Right ventricle myocardium superior (tissue), 1 donor: ENCODE measurements at regions not wholly inside any gene's neighbourhood (a gene's known extent, or its start where the extent isn't known, plus 50 kb on each side); places are given as distances from the start of the nearest gene placed in this dataset.

ENCODE experiments used
- ATAC-seq: fragments of 200-7000 bp; cut with Tn5 transposase; one replicate; pipeline ENCODE4 v1.9.1; 2020; ENCODE audit warnings: mild to moderate bottlenecking; ENCODE audit not compliant: poor library complexity
- DNase-seq: peaks from one replicate; pipeline ENCODE4 v3.0.0-alpha.2; 2020
- intact Hi-C: fragments of 100-400 bp; cut with DNase I; formaldehyde crosslinking; loops from one replicate; pipeline ENCODE4 v1.11.2; 2022
- donor health status: DM: no; HTN: yes; CAD: no; lungs with severe emphysema.

DNA sequence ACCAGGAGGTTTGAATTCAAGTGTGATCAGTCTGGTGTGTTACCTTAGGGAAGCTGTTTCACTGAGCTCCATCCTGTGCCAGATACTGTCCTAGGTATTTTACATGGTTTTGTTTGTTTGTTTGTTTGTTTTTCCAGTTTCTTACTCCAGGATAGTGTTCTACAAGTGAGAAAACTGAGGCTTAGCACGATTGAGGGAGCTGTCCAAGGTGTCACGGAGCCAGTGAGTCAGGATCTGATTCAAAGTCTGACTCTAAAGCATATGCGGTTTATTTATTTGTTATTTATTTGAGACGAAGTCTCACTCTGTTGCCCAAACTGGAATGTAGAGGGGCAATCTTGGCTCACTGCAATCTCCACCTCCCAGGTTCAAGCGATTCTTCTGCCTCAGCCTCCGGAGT is 79.7 kb upstream of the GNG2 start:
- no peak for ATAC-seq
- DNase-seq, result no peak
- intact Hi-C loops, result no loop called here

DNA sequence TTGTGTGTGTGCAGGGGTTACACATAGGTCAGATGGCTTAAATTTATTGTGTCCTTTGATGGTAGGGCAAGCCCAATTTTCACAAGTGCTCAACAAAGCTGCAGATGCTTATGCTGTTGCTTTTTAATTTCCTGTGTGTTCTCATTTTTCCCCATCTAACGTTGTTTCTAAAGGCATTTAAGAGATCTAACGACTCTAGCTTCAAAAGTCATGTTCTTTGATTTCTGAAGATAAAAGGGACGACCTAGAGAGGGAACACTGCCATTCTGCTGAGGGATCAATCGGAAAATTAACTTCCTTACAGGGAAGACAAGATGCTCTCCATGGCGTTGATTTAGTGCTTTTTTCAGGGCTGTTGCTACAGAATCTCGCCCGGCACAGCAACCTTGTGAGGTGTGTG is 79.0 kb upstream of the GNG2 start:
- ATAC-seq, result no peak
- intact Hi-C loops, result no loop called here

DNA sequence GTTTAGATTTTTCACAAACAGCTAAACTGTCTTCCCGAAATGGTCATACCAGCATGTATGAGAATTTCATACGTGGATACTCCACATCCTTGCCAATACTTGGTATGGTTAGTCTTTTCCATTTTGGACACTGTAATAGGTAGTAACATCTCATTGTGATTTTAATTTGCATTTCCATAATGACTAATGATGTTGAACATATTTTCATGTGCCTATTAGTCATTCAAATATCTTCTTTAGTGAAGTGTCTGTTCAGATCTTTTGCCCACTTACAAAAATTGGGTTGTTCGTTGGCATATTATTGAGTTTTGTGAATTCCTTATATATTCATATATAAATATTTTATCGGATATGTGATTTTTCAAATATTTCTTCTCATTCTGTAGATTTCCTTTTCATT is 78.0 kb upstream of the GNG2 start:
- intact Hi-C loops, result no loop called here
- no peak for DNase-seq
- no peak for ATAC-seq

More for the DNA sequence above, 79.0 kb upstream of the GNG2 start:
- DNase-seq, result no peak

DNA sequence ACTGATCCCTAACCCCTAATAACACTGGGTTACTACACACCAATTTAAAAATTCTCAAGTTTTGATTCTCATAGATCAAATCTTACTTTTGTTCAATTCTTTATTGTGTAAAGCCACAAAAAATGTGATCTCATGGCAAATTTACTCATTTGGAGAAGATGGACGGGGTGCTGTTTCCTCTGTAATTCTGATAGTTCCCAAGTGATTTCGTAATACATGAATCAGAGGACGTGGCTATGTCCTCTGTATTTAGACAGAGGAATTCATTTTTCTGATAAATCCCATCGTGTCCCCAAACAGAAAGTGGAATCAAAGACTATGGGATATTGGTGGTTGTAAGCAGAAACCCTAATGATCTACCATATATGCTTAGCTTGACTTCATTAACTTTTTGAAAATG is 76.6 kb upstream of the GNG2 start:
- ATAC-seq (peak; percentile 48), DNase-seq (no peak)
- intact Hi-C loops, result no loop called here

DNA sequence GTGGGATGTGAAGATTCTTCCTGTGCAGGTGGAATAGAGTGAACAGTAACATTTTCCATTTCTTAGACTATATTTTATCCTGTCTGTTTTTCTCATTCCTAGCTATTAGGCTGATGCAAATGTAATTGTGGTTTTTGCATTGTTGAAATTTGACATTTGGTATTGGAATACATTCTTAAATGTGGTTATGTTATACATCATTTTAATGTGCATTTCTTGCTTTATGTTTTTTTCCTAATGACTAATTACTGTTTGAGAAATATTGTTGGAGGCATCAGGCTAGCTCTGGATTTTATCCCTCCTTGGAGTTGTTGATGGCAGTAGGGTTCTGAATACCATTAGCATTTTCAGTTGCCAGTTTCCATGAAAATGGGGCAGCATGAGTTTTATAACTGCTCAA is 75.9 kb upstream of the GNG2 start:
- DNase-seq (no peak), ATAC-seq (no peak)
- intact Hi-C loops, result no loop called here

DNA sequence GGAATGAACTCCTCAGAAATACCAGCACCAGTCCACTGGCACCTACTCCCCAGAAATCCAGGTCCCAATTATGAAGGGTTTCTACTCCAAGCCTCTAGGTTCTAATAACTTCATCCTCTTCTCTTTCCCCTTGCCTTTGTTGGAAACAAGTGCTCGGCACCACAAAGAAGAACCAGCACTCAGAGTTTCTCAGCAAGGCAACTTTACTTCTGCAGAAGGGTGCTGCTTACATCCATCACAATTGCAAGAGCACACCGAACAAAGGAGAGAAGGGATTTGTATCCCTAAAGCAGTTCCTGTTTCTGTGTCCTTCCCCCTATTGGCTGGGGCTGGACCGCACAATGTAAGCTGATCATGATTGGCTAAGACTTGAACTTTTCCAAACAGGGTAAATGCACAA is 74.2 kb upstream of the GNG2 start:
- intact Hi-C loops, result no loop called here
- DNase-seq (no peak), ATAC-seq (no peak)

DNA sequence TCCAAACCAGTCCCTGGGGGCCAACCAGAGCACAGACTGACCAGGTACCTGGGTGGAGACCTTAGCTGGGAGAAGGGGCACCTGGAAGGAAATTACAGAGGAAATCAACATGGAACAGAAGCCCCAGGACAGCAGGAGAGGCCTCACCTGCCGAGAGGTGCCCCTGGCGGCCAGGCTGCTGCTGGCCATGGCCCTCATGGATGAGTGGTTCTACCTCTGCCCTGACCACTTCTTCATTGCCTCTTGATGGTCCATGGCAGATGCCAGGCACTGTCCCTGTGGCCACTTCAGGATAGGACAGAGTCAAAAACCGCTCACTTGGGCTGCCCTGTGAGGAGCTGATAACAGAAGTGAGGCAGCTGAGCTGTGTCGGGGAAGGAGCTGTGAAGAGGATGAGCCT is 73.1 kb upstream of the GNG2 start:
- ATAC-seq (no peak), DNase-seq (no peak)
- intact Hi-C loops, result no loop called here

DNA sequence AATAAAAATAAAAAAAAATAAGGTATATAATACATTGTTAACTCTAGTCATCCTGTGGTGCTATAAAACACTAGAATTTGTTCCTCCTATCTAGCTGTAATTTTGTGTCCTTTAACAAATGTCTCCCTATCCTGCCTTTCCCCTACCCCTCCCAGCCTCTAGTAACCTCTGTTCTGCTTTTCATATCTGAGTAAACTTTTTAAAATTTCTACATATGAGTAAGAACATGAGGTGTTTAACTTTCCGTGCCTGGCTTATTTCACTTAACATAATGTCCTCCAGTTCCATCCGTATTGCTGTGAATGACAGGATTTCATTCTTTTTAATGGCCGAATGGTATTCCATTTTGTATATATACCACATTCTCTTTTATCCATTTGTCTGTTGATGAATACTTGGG is 71.3 kb upstream of the GNG2 start:
- intact Hi-C loops, result no loop called here
- ATAC-seq (no peak), DNase-seq (no peak)

DNA sequence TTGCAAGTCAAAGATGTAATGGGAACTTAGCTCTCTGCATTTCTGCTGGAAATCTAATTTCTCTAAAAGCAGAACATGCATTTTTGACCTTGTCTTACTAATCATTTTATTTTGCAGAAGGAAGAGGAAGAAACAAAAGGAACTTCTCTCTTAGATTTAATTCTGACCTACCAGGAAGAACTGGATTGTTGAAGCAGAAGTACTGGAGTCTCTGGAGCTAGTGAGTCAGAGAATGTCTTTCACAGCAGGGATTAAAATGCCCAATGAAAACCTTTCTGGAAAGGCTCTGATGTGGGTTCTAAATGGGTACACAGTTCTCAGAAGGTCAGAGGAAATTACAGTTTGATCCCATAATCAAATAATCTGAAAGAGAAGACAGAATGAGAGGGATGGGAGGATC is 70.8 kb upstream of the GNG2 start:
- DNase-seq (no peak), ATAC-seq (peak; percentile 48)
- intact Hi-C loops, result no loop called here

DNA sequence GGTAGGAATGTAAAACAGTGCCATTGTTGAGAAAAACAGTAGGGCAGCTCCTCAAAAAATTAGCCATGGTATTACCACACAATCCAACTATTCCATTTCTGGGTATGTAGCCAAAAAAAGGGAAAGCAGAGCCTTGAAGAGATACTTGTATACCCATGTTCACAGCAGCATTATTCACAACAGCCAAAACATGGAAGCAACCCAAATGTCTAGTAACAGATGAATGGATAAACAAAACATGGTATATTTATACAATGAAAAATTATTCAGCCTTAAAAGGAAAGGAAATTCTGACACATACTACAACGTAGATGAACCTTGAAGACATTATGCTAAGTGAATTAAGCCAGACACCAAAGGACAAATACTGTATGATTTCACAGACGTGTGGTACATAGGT is 67.6 kb upstream of the GNG2 start:
- intact Hi-C loops, result no loop called here
- DNase-seq, result no peak
- ATAC-seq, result no peak

DNA sequence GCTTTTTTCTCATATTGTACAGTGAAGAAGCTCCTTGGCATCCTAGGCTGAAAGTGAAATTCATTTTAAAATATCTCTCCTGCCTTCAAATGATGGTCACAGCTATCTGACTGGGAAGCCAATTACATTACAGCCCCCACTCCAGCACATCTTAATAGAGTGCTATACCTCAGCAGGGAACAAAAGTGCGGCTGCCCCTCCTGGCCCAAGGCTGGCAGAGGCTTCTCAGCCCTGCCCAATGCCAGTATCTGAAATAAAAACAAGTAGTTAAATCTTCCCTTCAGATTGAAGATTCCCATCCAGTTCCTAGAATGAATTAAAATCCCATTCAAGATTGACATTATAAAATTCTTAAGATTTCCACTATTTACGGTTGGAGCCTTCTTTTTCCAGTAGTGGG is 54.9 kb upstream of the GNG2 start:
- intact Hi-C loops, result no loop called here
- DNase-seq (no peak), ATAC-seq (no peak)

DNA sequence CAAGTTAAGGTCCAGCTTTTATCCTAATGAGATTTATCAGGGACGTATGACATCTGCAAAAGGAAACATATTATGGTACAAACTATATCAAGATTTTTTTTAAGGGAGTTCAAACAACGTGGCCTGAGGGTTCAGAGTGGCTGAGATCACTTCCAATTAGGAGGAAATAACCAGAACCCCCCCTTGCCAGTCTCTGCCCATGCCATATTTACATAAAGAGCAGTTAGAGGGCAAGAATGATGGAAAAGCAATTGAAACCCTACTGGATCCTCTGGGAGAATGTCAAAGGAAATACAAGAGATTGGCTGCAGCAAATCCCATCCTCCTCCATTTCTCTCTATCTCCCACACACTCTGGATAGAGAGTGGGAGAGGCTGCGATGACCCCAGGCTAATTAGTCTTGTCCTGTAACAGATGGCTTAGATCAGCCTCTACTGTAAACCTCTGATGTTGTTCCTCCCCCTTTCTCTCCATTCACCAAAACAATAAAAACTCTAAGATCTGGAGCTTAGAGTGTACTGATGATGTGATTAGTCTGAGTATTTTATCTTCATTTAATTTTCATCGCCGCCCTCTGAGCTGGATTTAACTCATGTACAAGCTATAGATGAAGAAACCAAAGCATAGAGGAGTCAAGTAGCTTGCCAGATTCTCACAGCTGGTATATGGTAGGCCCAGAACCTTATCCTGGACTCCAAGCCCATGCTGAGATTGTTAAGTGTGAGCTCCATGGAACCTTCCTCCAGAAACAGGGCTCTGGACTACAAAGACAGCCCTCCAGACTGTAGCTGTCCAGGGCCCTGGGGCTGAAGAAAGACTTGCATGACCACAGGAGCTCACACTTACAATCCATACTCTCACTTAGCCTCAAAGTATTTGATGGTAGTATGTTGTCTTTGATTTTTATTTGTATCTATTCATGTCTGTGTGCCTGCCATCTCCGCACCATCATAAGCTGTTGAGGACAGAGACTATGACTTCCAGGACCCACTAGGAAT is 54.1 kb upstream of the GNG2 start:
- DNase-seq, result no peak
- intact Hi-C loops, result no loop called here
- no peak for ATAC-seq

DNA sequence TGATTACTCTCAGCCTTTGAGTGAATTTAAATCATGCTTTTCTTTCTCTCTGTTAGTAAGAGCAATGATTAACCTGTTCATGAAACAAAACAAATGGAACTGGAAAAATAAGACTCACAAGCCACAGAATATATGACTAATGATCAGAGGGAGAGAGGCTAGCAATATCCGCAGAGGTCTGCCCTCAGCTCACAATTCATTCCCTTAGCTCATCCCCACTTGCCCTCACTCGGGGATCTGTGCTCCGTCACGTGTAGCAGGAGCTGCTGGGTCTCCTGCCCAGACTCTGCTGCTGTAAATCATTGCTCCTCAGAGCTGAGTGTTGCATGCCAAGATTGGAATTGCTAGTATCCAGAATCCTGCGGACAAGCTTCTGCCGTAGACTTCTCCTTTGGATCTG is 53.1 kb upstream of the GNG2 start:
- intact Hi-C loops, result no loop called here
- no peak for DNase-seq
- ATAC-seq, result no peak
